OCI-LY1 (cell line): ENCODE measurements at regions not wholly inside any gene's neighbourhood (a gene's known extent, or its start where the extent isn't known, plus 50 kb on each side); places are given as distances from the start of the nearest gene placed in this dataset.

ENCODE experiments used
- CTCF ChIP-seq: fragments of 200-600 bp; sonication (generic), shearing (Covaris generic); IDR thresholded peaks from 2 replicates; pipeline ENCODE4 v1.5.1; 2017; ENCODE audit warnings: mild to moderate bottlenecking, antibody characterized with exemption, low read length, moderate library complexity, mixed read lengths
- EZH2 ChIP-seq: fragments of 200-600 bp; sonication (generic), shearing (Covaris generic); IDR thresholded peaks from 2 replicates; pipeline ENCODE4 v1.8.0; 2017; ENCODE audit warnings: borderline replicate concordance, mixed run types, mild to moderate bottlenecking, antibody characterized with exemption, low read length, moderate library complexity, mixed read lengths

GRCh38 chr17:13843862-13844635 is 225.3 kb upstream of the COX10 start:
- no peak for TF ChIP-seq CTCF
- TF ChIP-seq EZH2: no peak
